GM19238 (cell line): ENCODE measurements at regions not wholly inside any gene's neighbourhood (a gene's known extent, or its start where the extent isn't known, plus 50 kb on each side); places are given as distances from the start of the nearest gene placed in this dataset.
"Not testable (repeated sequence)": the region's sequence is repeated elsewhere in the genome, so short reads cannot be mapped to it uniquely, and the experiment has no call there.

Source experiments
- DNase-seq: peaks from one replicate; pipeline ENCODE4 v3.0.0; 2011; ENCODE audit warnings: low spot score; ENCODE audit not compliant: insufficient read length

- no peak for DNase-seq
Observed at GRCh38 chr3:193902607-193903511, 233.1 kb upstream of the HES1 start.

- DNase-seq = no peak
Observed at GRCh38 chr3:193903512-193903817, 232.5 kb upstream of the HES1 start.

GRCh38 chr3:193903966-193904365 is 232.0 kb upstream of the HES1 start:
- DNase-seq = no peak

- no peak for DNase-seq
Observed at GRCh38 chr3:193905541-193906396, 230.2 kb upstream of the HES1 start.

GRCh38 chr3:193906849-193907410 is 229.0 kb upstream of the HES1 start:
- no peak for DNase-seq

- no peak for DNase-seq
Observed at GRCh38 chr3:193908181-193908744, 227.7 kb upstream of the HES1 start.

GRCh38 chr3:193909387-193909786 is 226.6 kb upstream of the HES1 start:
- no peak for DNase-seq

- no peak for DNase-seq
Observed at GRCh38 chr3:193910310-193910709, 225.6 kb upstream of the HES1 start.

GRCh38 chr3:193910886-193911738 is 224.8 kb upstream of the HES1 start:
- DNase-seq = no peak

GRCh38 chr3:193911784-193912340 is 224.1 kb upstream of the HES1 start:
- no peak for DNase-seq

- DNase-seq = no peak
Observed at GRCh38 chr3:193912621-193913178, 223.2 kb upstream of the HES1 start.

GRCh38 chr3:193914602-193915001 is 221.3 kb upstream of the HES1 start:
- DNase-seq = no peak

- no peak for DNase-seq
Observed at GRCh38 chr3:193915099-193915498, 220.8 kb upstream of the HES1 start.

GRCh38 chr3:193915613-193916012 is 220.3 kb upstream of the HES1 start:
- DNase-seq = no peak

GRCh38 chr3:193917158-193917557 is 218.8 kb upstream of the HES1 start:
- DNase-seq = no peak

GRCh38 chr3:193921465-193921864 is 214.5 kb upstream of the HES1 start:
- no peak for DNase-seq

GRCh38 chr3:193922034-193922774 is 213.7 kb upstream of the HES1 start:
- no peak for DNase-seq

- not testable (repeated sequence) for DNase-seq
Observed at GRCh38 chr3:193923958-193924357, 212.0 kb upstream of the HES1 start.

GRCh38 chr3:193926071-193926470 is 209.9 kb upstream of the HES1 start:
- DNase-seq = not testable (repeated sequence)
